Upper lobe of left lung (tissue), 4 donors: ENCODE measurements at regions not wholly inside any gene's neighbourhood (a gene's known extent, or its start where the extent isn't known, plus 50 kb on each side); places are given as distances from the start of the nearest gene placed in this dataset.

Experiments
- POLR2A ChIP-seq, 4 donors: fragments of 450-650 bp; IDR thresholded peaks; one replicate each; pipeline ENCODE4 v1.5.1; 2016 to 2017; ENCODE audit warnings: antibody characterized with exemption in 4 of 4, mild to moderate bottlenecking in 2 of 4
- TF ChIP-seq, protein P1 (sequence below), 6 experiments: fragments of 450-650 bp in 4 of 6; fragments of 200-600 bp in 2 of 6; sonication (generic) in 2 of 6; IDR thresholded peaks; one replicate each; pipeline ENCODE4 v1.5.1; 2016 to 2019; ENCODE audit warnings: antibody characterized with exemption in 6 of 6

DNA sequence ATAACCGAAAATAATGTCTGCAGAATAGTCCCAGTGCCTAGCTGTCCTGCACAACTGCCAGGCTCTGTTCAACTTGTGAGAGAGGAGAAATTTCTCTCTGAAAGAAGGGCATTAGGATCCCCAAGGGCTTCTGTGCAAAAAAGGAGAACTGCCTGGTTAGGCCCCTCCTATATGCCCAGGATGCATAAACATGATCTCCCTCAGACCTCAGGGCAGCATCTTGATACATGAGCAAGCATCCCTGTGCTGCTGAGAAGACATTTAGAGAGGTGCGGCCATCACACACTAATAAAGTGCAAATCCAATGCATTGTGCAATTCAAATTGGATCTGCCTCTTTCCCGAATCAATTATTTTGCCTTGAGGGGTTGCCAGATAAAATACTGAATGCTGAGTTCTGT is 553.6 kb downstream of the TNS3 start:
- TF ChIP-seq, protein P1, sequence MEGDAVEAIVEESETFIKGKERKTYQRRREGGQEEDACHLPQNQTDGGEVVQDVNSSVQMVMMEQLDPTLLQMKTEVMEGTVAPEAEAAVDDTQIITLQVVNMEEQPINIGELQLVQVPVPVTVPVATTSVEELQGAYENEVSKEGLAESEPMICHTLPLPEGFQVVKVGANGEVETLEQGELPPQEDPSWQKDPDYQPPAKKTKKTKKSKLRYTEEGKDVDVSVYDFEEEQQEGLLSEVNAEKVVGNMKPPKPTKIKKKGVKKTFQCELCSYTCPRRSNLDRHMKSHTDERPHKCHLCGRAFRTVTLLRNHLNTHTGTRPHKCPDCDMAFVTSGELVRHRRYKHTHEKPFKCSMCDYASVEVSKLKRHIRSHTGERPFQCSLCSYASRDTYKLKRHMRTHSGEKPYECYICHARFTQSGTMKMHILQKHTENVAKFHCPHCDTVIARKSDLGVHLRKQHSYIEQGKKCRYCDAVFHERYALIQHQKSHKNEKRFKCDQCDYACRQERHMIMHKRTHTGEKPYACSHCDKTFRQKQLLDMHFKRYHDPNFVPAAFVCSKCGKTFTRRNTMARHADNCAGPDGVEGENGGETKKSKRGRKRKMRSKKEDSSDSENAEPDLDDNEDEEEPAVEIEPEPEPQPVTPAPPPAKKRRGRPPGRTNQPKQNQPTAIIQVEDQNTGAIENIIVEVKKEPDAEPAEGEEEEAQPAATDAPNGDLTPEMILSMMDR (IDR thresholded peaks at IDR 0.05) = no peak
- TF ChIP-seq POLR2A (IDR thresholded peaks at IDR 0.05) = no peak
